HG03095 (cell line): ENCODE measurements at regions not wholly inside any gene's neighbourhood (a gene's known extent, or its start where the extent isn't known, plus 50 kb on each side); places are given as distances from the start of the nearest gene placed in this dataset.
"Not testable (repeated sequence)": the region's sequence is repeated elsewhere in the genome, so short reads cannot be mapped to it uniquely, and the experiment has no call there.

Experiments used
- ATAC-seq: cut with Tn5 transposase; IDR thresholded peaks from one replicate; pipeline ENCODE4 v1.9.1; 2021; ENCODE audit warnings: moderate library complexity; ENCODE audit not compliant: unreplicated experiment

- no peak for ATAC-seq
Measured at GRCh38 chr20:12564979-12565378, 443.8 kb upstream of the SPTLC3 start.

GRCh38 chr20:12566596-12566995, 442.2 kb upstream of the SPTLC3 start:
- no peak for ATAC-seq

GRCh38 chr20:12570371-12570770, 438.4 kb upstream of the SPTLC3 start:
- ATAC-seq: no peak

GRCh38 chr20:12573442-12573841, 435.3 kb upstream of the SPTLC3 start:
- no peak for ATAC-seq

GRCh38 chr20:12575352-12576095, 433.2 kb upstream of the SPTLC3 start:
- no peak for ATAC-seq

GRCh38 chr20:12577213-12577612, 431.6 kb upstream of the SPTLC3 start:
- no peak for ATAC-seq

GRCh38 chr20:12581644-12582289, 427.0 kb upstream of the SPTLC3 start:
- no peak for ATAC-seq

GRCh38 chr20:12582710-12583109, 426.1 kb upstream of the SPTLC3 start:
- ATAC-seq: not testable (repeated sequence)

GRCh38 chr20:12591949-12592470, 416.8 kb upstream of the SPTLC3 start:
- ATAC-seq: no peak

GRCh38 chr20:12592756-12593155, 416.0 kb upstream of the SPTLC3 start:
- ATAC-seq: no peak

- no peak for ATAC-seq
Measured at GRCh38 chr20:12593342-12593873, 415.4 kb upstream of the SPTLC3 start.

- ATAC-seq: no peak
Measured at GRCh38 chr20:12594410-12595088, 414.2 kb upstream of the SPTLC3 start.

- no peak for ATAC-seq
Measured at GRCh38 chr20:12595841-12596240, 412.9 kb upstream of the SPTLC3 start.

- ATAC-seq: no peak
Measured at GRCh38 chr20:12596863-12597262, 411.9 kb upstream of the SPTLC3 start.

GRCh38 chr20:12597551-12597950, 411.2 kb upstream of the SPTLC3 start:
- no peak for ATAC-seq

- ATAC-seq: no peak
Measured at GRCh38 chr20:12598894-12599293, 409.9 kb upstream of the SPTLC3 start.

- no peak for ATAC-seq
Measured at GRCh38 chr20:12599494-12599893, 409.3 kb upstream of the SPTLC3 start.

GRCh38 chr20:12605751-12606150, 403.0 kb upstream of the SPTLC3 start:
- ATAC-seq: no peak

- no peak for ATAC-seq
Measured at GRCh38 chr20:12610871-12611270, 397.9 kb upstream of the SPTLC3 start.

GRCh38 chr20:12614764-12615163, 394.0 kb upstream of the SPTLC3 start:
- ATAC-seq: no peak

GRCh38 chr20:12617076-12617475, 391.7 kb upstream of the SPTLC3 start:
- ATAC-seq: no peak

GRCh38 chr20:12623870-12624269, 384.9 kb upstream of the SPTLC3 start:
- ATAC-seq: no peak
